HFFc6 (cell line): ENCODE measurements at regions not wholly inside any gene's neighbourhood (a gene's known extent, or its start where the extent isn't known, plus 50 kb on each side); places are given as distances from the start of the nearest gene placed in this dataset.

Experiments used
- DNase-seq: peaks from one replicate; pipeline ENCODE4 v3.0.0-alpha.2; 2018
- H3K27ac Mint-ChIP-seq: 2 replicates; pipeline ENCODE4 v1.8.0; 2020; ENCODE audit warnings: mild to moderate bottlenecking, mixed read lengths
- H3K27me3 Mint-ChIP-seq: 2 replicates; pipeline ENCODE4 v1.8.0; 2021; ENCODE audit warnings: mild to moderate bottlenecking, moderate library complexity, mixed read lengths; ENCODE audit not compliant: insufficient read depth
- H3K36me3 Mint-ChIP-seq: 2 replicates; pipeline ENCODE4 v1.8.0; 2021; ENCODE audit warnings: low read depth, mixed read lengths
- H3K4me1 Mint-ChIP-seq: 2 replicates; pipeline ENCODE4 v1.8.0; 2020; ENCODE audit warnings: low read depth, mixed read lengths
- H3K4me3 Mint-ChIP-seq: 2 replicates; pipeline ENCODE4 v1.8.0; 2020; ENCODE audit warnings: mild to moderate bottlenecking, moderate library complexity, mixed read lengths
- H3K9me3 Mint-ChIP-seq: 2 replicates; pipeline ENCODE4 v1.8.0; 2020; ENCODE audit warnings: mild to moderate bottlenecking, mixed read lengths
- TF ChIP-seq, protein P1 (sequence below): fragments of 200-600 bp; sonication (generic); IDR thresholded peaks from 2 replicates; pipeline ENCODE4 v1.5.0; 2021; ENCODE audit warnings: antibody characterized with exemption, mild to moderate bottlenecking

DNA sequence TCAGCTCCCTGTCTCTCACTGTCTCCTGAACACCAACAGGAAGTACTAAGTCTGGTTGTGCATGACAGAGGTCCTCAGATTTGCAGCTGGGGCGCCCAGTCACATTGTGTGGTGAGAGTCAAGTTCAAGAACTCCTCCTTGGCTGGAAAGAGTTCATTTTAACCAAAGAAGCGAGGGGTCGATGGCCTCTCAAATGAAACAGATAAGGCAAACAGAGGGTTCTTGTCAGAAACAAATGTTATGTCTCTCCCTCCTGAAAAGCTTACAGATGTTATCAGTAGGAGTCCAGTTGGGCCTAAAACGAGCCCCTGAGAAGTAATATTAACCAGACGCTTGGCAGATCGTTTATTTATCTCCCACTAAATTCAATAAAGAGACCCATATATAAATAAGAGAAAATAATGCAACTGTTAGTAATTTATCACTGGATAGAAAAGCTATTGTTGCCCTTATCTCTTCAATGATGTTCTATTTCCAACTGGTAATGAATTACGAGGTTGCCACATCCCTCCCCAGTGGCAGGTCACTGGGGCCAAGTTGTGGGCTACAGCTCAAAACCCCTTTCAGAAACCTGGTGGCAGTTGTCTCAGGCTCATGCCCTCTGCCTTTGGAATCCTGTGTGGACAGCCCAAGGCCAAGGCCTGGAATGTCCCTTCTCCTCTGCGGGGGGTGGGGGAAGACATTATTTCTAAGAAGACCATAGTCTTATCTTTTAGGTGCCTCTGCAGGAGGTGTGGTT is 307.5 kb upstream of the DYNLRB2 start:
- H3K27ac Mint-ChIP-seq = no peak overlapping the region
- no peaks in the 10 kb centered on the region for H3K36me3 Mint-ChIP-seq
- peaks cover 34% of the 10 kb centered on the region for H3K4me1 Mint-ChIP-seq
- TF ChIP-seq, protein P1, sequence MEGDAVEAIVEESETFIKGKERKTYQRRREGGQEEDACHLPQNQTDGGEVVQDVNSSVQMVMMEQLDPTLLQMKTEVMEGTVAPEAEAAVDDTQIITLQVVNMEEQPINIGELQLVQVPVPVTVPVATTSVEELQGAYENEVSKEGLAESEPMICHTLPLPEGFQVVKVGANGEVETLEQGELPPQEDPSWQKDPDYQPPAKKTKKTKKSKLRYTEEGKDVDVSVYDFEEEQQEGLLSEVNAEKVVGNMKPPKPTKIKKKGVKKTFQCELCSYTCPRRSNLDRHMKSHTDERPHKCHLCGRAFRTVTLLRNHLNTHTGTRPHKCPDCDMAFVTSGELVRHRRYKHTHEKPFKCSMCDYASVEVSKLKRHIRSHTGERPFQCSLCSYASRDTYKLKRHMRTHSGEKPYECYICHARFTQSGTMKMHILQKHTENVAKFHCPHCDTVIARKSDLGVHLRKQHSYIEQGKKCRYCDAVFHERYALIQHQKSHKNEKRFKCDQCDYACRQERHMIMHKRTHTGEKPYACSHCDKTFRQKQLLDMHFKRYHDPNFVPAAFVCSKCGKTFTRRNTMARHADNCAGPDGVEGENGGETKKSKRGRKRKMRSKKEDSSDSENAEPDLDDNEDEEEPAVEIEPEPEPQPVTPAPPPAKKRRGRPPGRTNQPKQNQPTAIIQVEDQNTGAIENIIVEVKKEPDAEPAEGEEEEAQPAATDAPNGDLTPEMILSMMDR = no peak
- no peak overlapping the region for H3K4me3 Mint-ChIP-seq
- no peaks in the 10 kb centered on the region for H3K9me3 Mint-ChIP-seq
- no peak for DNase-seq
- H3K27me3 Mint-ChIP-seq = no peaks in the 10 kb centered on the region; the same call in 1 of the 2 replicates

DNA sequence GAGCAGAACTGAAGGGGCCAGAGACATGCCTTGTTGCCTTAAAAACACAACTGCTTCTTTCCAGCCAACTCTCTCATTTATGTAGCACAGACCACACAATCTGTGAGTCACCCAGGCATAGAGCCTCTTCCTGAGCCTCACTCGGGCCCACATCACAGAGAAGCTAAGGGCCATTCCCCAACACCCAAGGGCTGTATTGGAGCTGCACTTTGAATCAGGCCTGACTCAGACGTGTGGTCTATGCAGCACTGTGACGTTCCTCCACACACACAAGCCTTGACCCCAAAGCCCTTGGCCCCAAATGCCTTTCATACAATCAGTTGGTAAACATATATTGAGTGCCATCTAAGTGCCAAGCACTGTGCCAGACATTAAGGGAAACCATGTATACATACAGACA is 308.9 kb upstream of the DYNLRB2 start:
- Mint-ChIP-seq H3K27me3 (no peaks in the 10 kb centered on the region; the same call in 1 of the 2 replicates), H3K36me3 (peaks cover 3% of the 10 kb centered on the region), H3K4me1 (peaks cover 34% of the 10 kb centered on the region), H3K9me3 (peaks cover 3% of the 10 kb centered on the region), H3K27ac (peak overlapping the region; percentile 89), H3K4me3 (peak overlapping the region; percentile 54; the same call in 1 of the 2 replicates)
- TF ChIP-seq, protein P1 = no peak
- peak; percentile 89 for DNase-seq

DNA sequence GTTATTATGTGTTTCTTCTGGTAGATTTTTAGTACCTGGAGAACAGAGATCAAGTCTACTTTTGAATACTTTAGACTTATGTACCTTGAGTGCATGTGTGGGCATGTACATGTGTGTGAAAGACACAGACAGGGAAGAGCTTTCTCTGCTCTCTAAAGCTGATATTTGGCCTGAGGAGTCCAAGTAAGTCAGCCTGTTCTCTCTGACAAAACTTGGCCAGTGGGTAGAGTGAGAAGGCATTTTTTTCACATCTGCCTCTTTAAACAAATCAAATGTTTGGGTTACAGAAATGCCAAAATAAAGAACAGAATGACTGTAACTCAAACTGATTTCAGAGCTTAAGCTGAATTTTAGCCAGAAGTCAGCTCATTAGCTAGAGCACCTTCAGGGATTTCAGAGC is 309.7 kb upstream of the DYNLRB2 start:
- peak overlapping the region; percentile 89 for H3K27ac Mint-ChIP-seq
- H3K36me3 Mint-ChIP-seq = peaks cover 10% of the 10 kb centered on the region
- DNase-seq = peak; percentile 15
- peaks cover 10% of the 10 kb centered on the region for H3K9me3 Mint-ChIP-seq
- H3K4me1 Mint-ChIP-seq = peaks cover 34% of the 10 kb centered on the region
- H3K4me3 Mint-ChIP-seq = peak overlapping the region; percentile 54
- TF ChIP-seq, protein P1 = no peak
- H3K27me3 Mint-ChIP-seq = no peaks in the 10 kb centered on the region; the same call in 1 of the 2 replicates

DNA sequence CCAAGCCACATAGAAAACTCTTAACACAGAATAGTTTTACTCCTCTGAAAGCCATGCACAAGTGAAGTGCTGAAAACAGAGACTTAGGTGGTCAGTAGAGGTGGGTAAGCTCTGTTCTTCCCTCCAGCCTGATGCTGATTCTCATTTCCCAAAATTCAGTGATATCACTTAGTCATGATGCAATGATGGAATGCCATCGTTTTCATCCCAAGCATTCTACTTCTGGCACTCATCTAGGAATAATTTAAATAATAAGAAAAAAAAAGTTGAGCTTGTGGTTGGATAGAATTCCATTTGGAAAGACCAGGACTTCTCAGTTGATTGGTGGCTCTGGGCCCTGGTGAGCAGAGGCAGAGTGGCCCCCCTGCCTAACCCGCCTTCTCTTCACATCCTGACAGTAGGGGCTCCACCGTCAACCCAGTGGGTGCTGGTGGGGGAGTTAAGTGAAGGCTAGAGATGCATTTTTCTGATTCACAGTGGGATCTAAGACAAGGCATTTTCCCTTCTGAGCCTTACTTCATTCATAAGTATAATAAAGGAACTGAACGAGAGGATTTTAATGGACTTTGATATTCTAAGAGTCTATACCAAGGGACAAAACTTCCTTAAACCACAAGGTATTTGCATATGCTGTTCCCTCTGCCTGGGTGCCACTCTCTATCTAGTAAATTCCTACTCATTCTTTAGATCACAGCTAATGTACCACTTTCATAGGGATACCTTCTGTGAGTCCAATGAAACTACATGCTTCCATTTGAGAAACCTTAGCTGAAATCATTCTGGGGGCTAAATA is 310.3 kb upstream of the DYNLRB2 start:
- Mint-ChIP-seq H3K4me1 (peaks cover 34% of the 10 kb centered on the region), H3K4me3 (no peak overlapping the region), H3K36me3 (peaks cover 12% of the 10 kb centered on the region), H3K27me3 (no peaks in the 10 kb centered on the region; the same call in 1 of the 2 replicates), H3K9me3 (peaks cover 13% of the 10 kb centered on the region), H3K27ac (peak overlapping the region; percentile 89; the same call in 1 of the 2 replicates)
- TF ChIP-seq, protein P1 = no peak
- no peak for DNase-seq

DNA sequence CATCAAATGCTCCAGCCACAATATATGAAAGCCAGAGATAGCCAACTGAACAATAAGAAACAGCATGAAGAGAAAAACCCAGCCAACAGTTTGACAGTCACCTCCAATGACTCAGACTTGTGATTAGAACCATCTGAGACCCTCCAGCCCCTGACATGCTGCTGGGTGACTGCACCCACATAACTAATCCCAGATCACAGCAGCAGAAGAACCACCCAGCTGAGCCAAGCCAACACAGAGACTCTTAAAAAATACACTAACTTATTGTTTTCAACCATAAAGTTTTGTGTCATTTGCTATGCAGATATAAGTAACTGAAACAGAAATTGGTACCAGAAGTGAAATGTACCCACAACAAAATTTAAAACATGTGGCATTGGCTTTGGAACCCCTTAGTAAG is 314.3 kb upstream of the DYNLRB2 start:
- Mint-ChIP-seq H3K36me3 (peaks cover 12% of the 10 kb centered on the region), H3K9me3 (peaks cover 16% of the 10 kb centered on the region), H3K27me3 (no peaks in the 10 kb centered on the region), H3K27ac (no peak overlapping the region), H3K4me1 (peaks cover 12% of the 10 kb centered on the region), H3K4me3 (no peak overlapping the region)
- no peak for DNase-seq
- TF ChIP-seq, protein P1 = no peak
